Neutrophil (primary cell): ENCODE measurements at regions not wholly inside any gene's neighbourhood (a gene's known extent, or its start where the extent isn't known, plus 50 kb on each side); places are given as distances from the start of the nearest gene placed in this dataset.
"Not testable (repeated sequence)": the region's sequence is repeated elsewhere in the genome, so short reads cannot be mapped to it uniquely, and the experiment has no call there.

Experiments used
- H3K27ac ChIP-seq: fragments of 200-600 bp; sonication (generic); 2 replicates; pipeline ENCODE4 v1.5.1; 2016; ENCODE audit warnings: mild to moderate bottlenecking, moderate library complexity
- H3K27me3 ChIP-seq: fragments of 200-600 bp; sonication (generic); 2 replicates; pipeline ENCODE4 v1.6.0; 2016; ENCODE audit warnings: mild to moderate bottlenecking
- H3K36me3 ChIP-seq: fragments of 200-600 bp; sonication (generic); 2 replicates; pipeline ENCODE4 v1.5.1; 2017
- H3K4me1 ChIP-seq, 2 experiments: fragments of 200-600 bp in 1 of 2; sonication (generic) in 1 of 2; 1 replicate in 1 of 2; 2 replicates in 1 of 2; pipeline versions ENCODE4 v1.5.1 to v1.6.1; 2013 to 2016; ENCODE audit warnings: low read depth in 1 of 2, low read length in 1 of 2, mild to moderate bottlenecking in 1 of 2, moderate library complexity in 1 of 2; ENCODE audit not compliant: control insufficient read depth in 1 of 2, insufficient read depth in 1 of 2
- H3K4me3 ChIP-seq, 2 experiments: fragments of 200-600 bp in 1 of 2; sonication (generic) in 1 of 2; 1 replicate in 1 of 2; 2 replicates in 1 of 2; pipeline ENCODE4 v1.5.1; 2013 to 2016; ENCODE audit warnings: low read depth in 1 of 2, low read length in 1 of 2, mild to moderate bottlenecking in 1 of 2, moderate library complexity in 1 of 2
- H3K9me3 ChIP-seq: fragments of 200-600 bp; sonication (generic); 2 replicates; pipeline ENCODE4 v1.5.1; 2016
- TF ChIP-seq, protein P1 (sequence below): fragments of 200-600 bp; sonication (generic); IDR thresholded peaks from 2 replicates; pipeline ENCODE4 v1.5.1; 2016; ENCODE audit warnings: antibody characterized with exemption

GRCh38 chr16:55062442-55062841, 131.8 kb downstream of the IRX5 start:
- Histone ChIP-seq H3K4me3 (no peak overlapping the region), H3K36me3 (no peaks in the 10 kb centered on the region), H3K27ac (no peak overlapping the region), H3K4me1 (no peaks in the 10 kb centered on the region), H3K27me3 (peaks cover 36% of the 10 kb centered on the region), H3K9me3 (no peaks in the 10 kb centered on the region)
- TF ChIP-seq, protein P1, sequence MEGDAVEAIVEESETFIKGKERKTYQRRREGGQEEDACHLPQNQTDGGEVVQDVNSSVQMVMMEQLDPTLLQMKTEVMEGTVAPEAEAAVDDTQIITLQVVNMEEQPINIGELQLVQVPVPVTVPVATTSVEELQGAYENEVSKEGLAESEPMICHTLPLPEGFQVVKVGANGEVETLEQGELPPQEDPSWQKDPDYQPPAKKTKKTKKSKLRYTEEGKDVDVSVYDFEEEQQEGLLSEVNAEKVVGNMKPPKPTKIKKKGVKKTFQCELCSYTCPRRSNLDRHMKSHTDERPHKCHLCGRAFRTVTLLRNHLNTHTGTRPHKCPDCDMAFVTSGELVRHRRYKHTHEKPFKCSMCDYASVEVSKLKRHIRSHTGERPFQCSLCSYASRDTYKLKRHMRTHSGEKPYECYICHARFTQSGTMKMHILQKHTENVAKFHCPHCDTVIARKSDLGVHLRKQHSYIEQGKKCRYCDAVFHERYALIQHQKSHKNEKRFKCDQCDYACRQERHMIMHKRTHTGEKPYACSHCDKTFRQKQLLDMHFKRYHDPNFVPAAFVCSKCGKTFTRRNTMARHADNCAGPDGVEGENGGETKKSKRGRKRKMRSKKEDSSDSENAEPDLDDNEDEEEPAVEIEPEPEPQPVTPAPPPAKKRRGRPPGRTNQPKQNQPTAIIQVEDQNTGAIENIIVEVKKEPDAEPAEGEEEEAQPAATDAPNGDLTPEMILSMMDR: no peak

DNA sequence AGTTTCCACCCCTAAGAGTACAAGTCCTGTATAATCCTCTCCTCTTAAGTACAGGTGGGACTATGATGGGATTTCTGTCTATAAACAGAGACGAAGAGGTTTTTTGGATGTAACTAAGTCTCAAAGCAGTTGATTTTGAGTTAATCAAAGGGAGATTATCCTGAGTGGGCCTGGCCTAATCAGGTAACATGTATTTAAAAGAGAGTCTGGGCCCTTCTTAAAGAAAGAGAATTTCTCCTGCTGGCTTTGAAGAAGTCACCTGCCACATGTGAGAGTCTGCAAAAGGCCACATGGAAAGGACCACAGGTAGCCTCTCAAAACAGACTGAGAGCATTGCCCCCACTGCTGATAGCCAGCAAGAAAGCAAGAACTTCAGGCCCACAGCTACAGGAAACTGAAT, 142.3 kb downstream of the IRX5 start:
- TF ChIP-seq, protein P1: no peak
- Histone ChIP-seq H3K4me1 (no peaks in the 10 kb centered on the region), H3K36me3 (no peaks in the 10 kb centered on the region), H3K27me3 (no peaks in the 10 kb centered on the region), H3K4me3 (no peak overlapping the region), H3K27ac (no peak overlapping the region), H3K9me3 (no peaks in the 10 kb centered on the region)

DNA sequence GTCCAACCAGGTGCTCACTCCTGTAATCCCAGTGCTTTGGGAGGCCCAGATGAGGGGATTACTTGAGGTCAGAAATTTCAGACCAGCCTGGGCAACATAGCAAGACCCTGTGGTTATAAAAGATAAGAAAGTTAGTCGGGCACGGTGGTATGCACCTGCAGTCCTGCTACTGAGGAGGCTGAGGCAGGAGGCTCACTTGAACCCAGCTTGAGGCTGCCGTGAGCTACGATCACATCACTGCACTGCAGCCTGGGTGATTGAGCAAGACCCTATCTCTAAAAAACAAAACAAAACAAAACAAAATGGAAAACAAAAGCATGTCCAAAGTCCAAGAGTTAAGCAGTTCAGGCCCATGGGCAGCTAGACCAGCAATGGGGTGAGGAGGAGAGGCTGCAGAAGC, 143.2 kb downstream of the IRX5 start:
- Histone ChIP-seq H3K36me3 (no peaks in the 10 kb centered on the region), H3K9me3 (no peaks in the 10 kb centered on the region), H3K27ac (no peak overlapping the region), H3K27me3 (no peaks in the 10 kb centered on the region), H3K4me3 (no peak overlapping the region), H3K4me1 (no peaks in the 10 kb centered on the region)
- TF ChIP-seq, protein P1: no peak

GRCh38 chr16:55075208-55075607, 144.5 kb downstream of the IRX5 start:
- not testable (repeated sequence) for H3K4me1 ChIP-seq, H3K9me3 ChIP-seq, H3K27me3 ChIP-seq, H3K27ac ChIP-seq, H3K36me3 ChIP-seq, H3K4me3 ChIP-seq

DNA sequence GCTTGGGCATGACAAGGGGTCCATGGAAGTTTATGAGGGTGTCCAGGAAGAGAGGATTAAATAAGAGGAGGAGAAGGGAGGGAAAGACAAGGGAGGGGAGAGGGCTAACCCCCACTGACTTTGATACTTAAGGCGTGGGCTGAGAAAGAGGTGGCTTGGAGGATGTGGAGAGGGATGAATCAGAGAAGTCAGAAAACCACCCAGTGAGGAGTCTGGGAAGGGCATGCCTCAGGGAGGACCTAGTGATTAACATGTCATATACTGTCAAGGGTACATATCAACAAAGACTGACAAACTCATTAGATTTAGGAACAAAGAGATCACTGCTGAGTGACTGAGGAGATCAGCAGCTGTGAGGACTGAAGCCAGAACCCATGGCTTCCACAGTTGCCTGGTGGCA, 145.4 kb downstream of the IRX5 start:
- Histone ChIP-seq H3K27me3 (no peaks in the 10 kb centered on the region), H3K9me3 (no peaks in the 10 kb centered on the region), H3K4me3 (no peak overlapping the region), H3K4me1 (no peaks in the 10 kb centered on the region), H3K36me3 (no peaks in the 10 kb centered on the region), H3K27ac (no peak overlapping the region)
- TF ChIP-seq, protein P1: no peak

- H3K27ac ChIP-seq: no peak overlapping the region
- no peaks in the 10 kb centered on the region for H3K27me3 ChIP-seq
- H3K36me3 ChIP-seq: no peaks in the 10 kb centered on the region
- no peaks in the 10 kb centered on the region for H3K4me1 ChIP-seq
- no peak overlapping the region for H3K4me3 ChIP-seq
- TF ChIP-seq, protein P1: no peak
- no peaks in the 10 kb centered on the region for H3K9me3 ChIP-seq
Observed at GRCh38 chr16:55077266-55077665, 146.6 kb downstream of the IRX5 start.
